Stomach (tissue), 8 donors: ENCODE measurements at regions not wholly inside any gene's neighbourhood (a gene's known extent, or its start where the extent isn't known, plus 50 kb on each side); places are given as distances from the start of the nearest gene placed in this dataset.
A peak's percentile ranks its signal among the peaks of the same experiment; 100 is the strongest.

Source experiments
- DNase-seq, 2 donors: peaks; one replicate each; pipeline versions ENCODE4 v3.0.0 to v3.0.0-alpha.2; 2013 to 2019
- H3K27ac ChIP-seq, 5 donors: fragments of 200-600 bp in 4 of 5; sonication (generic) in 4 of 5; one replicate each; pipeline ENCODE4 v1.5.1; 2013 to 2019; ENCODE audit warnings: mild to moderate bottlenecking in 1 of 5, moderate library complexity in 1 of 5
- H3K27me3 ChIP-seq, 3 donors: fragments of 200-600 bp; sonication (generic); one replicate each; pipeline ENCODE4 v1.5.1; 2017 to 2019; ENCODE audit warnings: mixed run types in 1 of 3
- H3K36me3 ChIP-seq, 4 donors: fragments of 200-600 bp; sonication (generic); 1 replicate in 3 of 4; 2 replicates in 1 of 4; pipeline ENCODE4 v1.5.1; 2016 to 2019
- H3K4me1 ChIP-seq, 4 donors: fragments of 200-600 bp; sonication (generic); one replicate each; pipeline ENCODE4 v1.5.1; 2016 to 2019
- H3K4me3 ChIP-seq, 4 donors: fragments of 200-600 bp; sonication (generic) in 3 of 4; one replicate each; pipeline ENCODE4 v1.5.1; 2016 to 2019; ENCODE audit warnings: mild to moderate bottlenecking in 1 of 4
- H3K9me3 ChIP-seq, 4 donors: fragments of 200-600 bp; sonication (generic); one replicate each; pipeline ENCODE4 v1.5.1; 2016 to 2019
- CTCF ChIP-seq, 7 experiments: fragments of 450-650 bp in 4 of 7; fragments of 200-600 bp in 3 of 7; sonication (generic) in 3 of 7; IDR thresholded peaks; one replicate each; pipeline ENCODE4 v1.5.1; 2016 to 2019; ENCODE audit warnings: antibody characterized with exemption in 7 of 7, control low read depth in 2 of 7, mild to moderate bottlenecking in 1 of 7
- EP300 ChIP-seq: sonication (generic); formaldehyde crosslinking; IDR thresholded peaks from one replicate; pipeline ENCODE4 v1.6.1; 2017; ENCODE audit warnings: antibody characterized with exemption
- POLR2A ChIP-seq, 4 donors: fragments of 450-650 bp; IDR thresholded peaks; one replicate each; pipeline ENCODE4 v1.6.1; 2016; ENCODE audit warnings: antibody characterized with exemption in 4 of 4, control low read depth in 2 of 4, mild to moderate bottlenecking in 1 of 4, moderate library complexity in 1 of 4
- POLR2AphosphoS5 ChIP-seq, 3 donors: sonication (generic); formaldehyde crosslinking; IDR thresholded peaks; one replicate each; pipeline ENCODE4 v1.6.1; 2016; ENCODE audit warnings: antibody characterized with exemption in 3 of 3
- WGBS, 5 donors: extraction: QIAGEN DNeasy Blood & Tissue Kit in 3 of 5; methylation state at CpG; one replicate each; pipeline versions ENCODE4 v1.1.5 to v1.1.7; 2013 to 2018; 5-methylcytosine and 5-hydroxymethylcytosine counted together
- intact Hi-C: fragments of 100-400 bp; cut with DNase I; formaldehyde crosslinking; loops from one replicate; pipeline ENCODE4 v1.15.1; 2023; ENCODE audit warnings: low total_unique reads
- donor health status: healthy with polysubstance abuse.
- donor health status: Bipolar disorder and iron deficiency.
- donor health status: healthy.

GRCh38 chr6:139903411-139904157 is 529.1 kb upstream of the CITED2 start:
- Histone ChIP-seq H3K27me3 (no peaks in the 10 kb centered on the region), H3K36me3 (no peaks in the 10 kb centered on the region), H3K4me1 (no peaks in the 10 kb centered on the region), H3K4me3 (no peak overlapping the region), H3K27ac (no peak overlapping the region), H3K9me3 (no peaks in the 10 kb centered on the region)
- peak in 1 of 2 donors; percentile 55 for DNase-seq
- intact Hi-C loops: no loop called here
- 57 to 79% (median 75%) methylated on average over 2 of the region's 2 CpGs for WGBS, 5 donors
- TF ChIP-seq POLR2AphosphoS5 (IDR thresholded peaks at IDR 0.05) (no peak), EP300 (no peak), CTCF (IDR thresholded peaks at IDR 0.05) (no peak), POLR2A (IDR thresholded peaks at IDR 0.05) (no peak)

GRCh38 chr6:139895205-139895793 is 520.9 kb upstream of the CITED2 start:
- Histone ChIP-seq H3K9me3 (no peaks in the 10 kb centered on the region), H3K27ac (no peak overlapping the region), H3K27me3 (no peaks in the 10 kb centered on the region), H3K36me3 (no peaks in the 10 kb centered on the region), H3K4me3 (no peak overlapping the region), H3K4me1 (no peaks in the 10 kb centered on the region)
- WGBS, 5 donors: 85 to 100% (median 92%) methylated on average over 1 of the region's 1 CpG
- TF ChIP-seq CTCF (IDR thresholded peaks at IDR 0.05): peak in 1 of 7 experiments; percentile 19
- no peak for TF ChIP-seq EP300
- no peak for DNase-seq
- intact Hi-C loops: no loop called here

GRCh38 chr6:139894271-139894670 is 519.8 kb upstream of the CITED2 start:
- 89 to 96% (median 93%) methylated on average over 8 of the region's 8 CpGs for WGBS, 5 donors
- no peaks in the 10 kb centered on the region for H3K27me3 ChIP-seq
- intact Hi-C loops: no loop called here
- DNase-seq: no peak
- no peaks in the 10 kb centered on the region for H3K36me3 ChIP-seq
- H3K4me1 ChIP-seq: no peaks in the 10 kb centered on the region
- H3K4me3 ChIP-seq: no peak overlapping the region
- H3K9me3 ChIP-seq: no peaks in the 10 kb centered on the region
- H3K27ac ChIP-seq: no peak overlapping the region
- TF ChIP-seq POLR2AphosphoS5 (IDR thresholded peaks at IDR 0.05) (no peak), EP300 (no peak), CTCF (IDR thresholded peaks at IDR 0.05) (no peak)

- Histone ChIP-seq H3K4me1 (no peaks in the 10 kb centered on the region), H3K9me3 (no peaks in the 10 kb centered on the region), H3K27me3 (no peaks in the 10 kb centered on the region), H3K4me3 (no peak overlapping the region), H3K27ac (no peak overlapping the region), H3K36me3 (no peaks in the 10 kb centered on the region)
- no peak for DNase-seq
- 71 to 81% (median 80%) methylated on average over 4 of the region's 4 CpGs for WGBS, 5 donors
- intact Hi-C loops: no loop called here
- TF ChIP-seq POLR2A (IDR thresholded peaks at IDR 0.05): no peak
- TF ChIP-seq CTCF (IDR thresholded peaks at IDR 0.05): no peak
- TF ChIP-seq POLR2AphosphoS5 (IDR thresholded peaks at IDR 0.05): no peak
- no peak for TF ChIP-seq EP300
These were observed 517.0 kb upstream of the CITED2 start for GRCh38 chr6:139891471-139891870.
